ENCODE measurements at regions not wholly inside any gene's neighbourhood (a gene's known extent, or its start where the extent isn't known, plus 50 kb on each side); places are given as distances from the start of the nearest gene placed in this dataset.
A peak's percentile ranks its signal among the peaks of the same experiment; 100 is the strongest.

- TF ChIP-seq ZBTB40 (IDR thresholded peaks at IDR 0.05), result peak; percentile 96
- TF ChIP-seq ZBTB40 (CRISPR knock-in tag; IDR thresholded peaks at IDR 0.05), result peak; percentile 61; the same call in 1 of the 2 replicates
- TF ChIP-seq TAL1 (IDR thresholded peaks at IDR 0.05), result 0 out of 2 replicates have a peak, but pooled peaks have one; percentile 20
- 0 out of 4 replicates have a peak, but pooled peaks of 1 of the 2 experiments have one; percentile 19 for TF ChIP-seq FOXK2 (conservative IDR thresholded peaks at IDR 0.05 in 1 of 2, IDR thresholded peaks at IDR 0.05 in 1 of 2; ENCODE audit: low read depth in 2 of 2)
- no peak for TF ChIP-seq NR4A1 (CRISPR knock-in tag; IDR thresholded peaks at IDR 0.05)
- no peak for TF ChIP-seq NR4A1 (tag; IDR thresholded peaks at IDR 0.05)
- peak; percentile 41 for TF ChIP-seq NR2C1 (IDR thresholded peaks at IDR 0.05)
- TF ChIP-seq NR2C1 (tag; IDR thresholded peaks at IDR 0.05), result peak; percentile 81
- peak; percentile 23; the same call in 1 of the 2 replicates for TF ChIP-seq EP300 (IDR thresholded peaks at IDR 0.05; ENCODE audit: low read length)
- TF ChIP-seq ARID2 (IDR thresholded peaks at IDR 0.05), result no peak
- peak; percentile 26; the same call in 1 of the 2 replicates for TF ChIP-seq NFE2 (IDR thresholded peaks at IDR 0.05; ENCODE audit: low read depth)
- TF ChIP-seq BRD4 (IDR thresholded peaks at IDR 0.05), result no peak
These were observed 156.1 kb downstream of the GPAT3 start (continued) for GRCh38 chr4:83692028-83692427.

Measured in K562 (cell line).